ENCODE measurements at regions not wholly inside any gene's neighbourhood (a gene's known extent, or its start where the extent isn't known, plus 50 kb on each side); places are given as distances from the start of the nearest gene placed in this dataset.

DNA sequence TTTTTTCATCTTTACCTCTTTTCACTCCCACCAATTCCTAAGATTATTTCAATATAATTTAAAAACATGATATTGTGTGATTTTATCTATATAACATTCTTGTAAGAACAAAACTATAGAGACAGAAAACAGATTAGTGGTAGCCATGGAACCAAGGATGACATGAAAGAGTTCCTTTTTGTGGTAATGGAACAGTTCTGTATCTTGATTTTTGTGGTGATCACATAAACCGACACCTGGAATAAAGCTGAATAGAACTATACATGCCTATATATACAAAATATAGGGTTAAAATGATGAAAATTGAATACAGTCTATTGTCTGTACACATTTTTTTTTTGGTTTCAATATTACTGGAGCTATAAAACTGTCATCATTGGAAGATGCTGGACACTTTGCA lies 945.4 kb downstream of the SI start:
- TF ChIP-seq, protein P1, sequence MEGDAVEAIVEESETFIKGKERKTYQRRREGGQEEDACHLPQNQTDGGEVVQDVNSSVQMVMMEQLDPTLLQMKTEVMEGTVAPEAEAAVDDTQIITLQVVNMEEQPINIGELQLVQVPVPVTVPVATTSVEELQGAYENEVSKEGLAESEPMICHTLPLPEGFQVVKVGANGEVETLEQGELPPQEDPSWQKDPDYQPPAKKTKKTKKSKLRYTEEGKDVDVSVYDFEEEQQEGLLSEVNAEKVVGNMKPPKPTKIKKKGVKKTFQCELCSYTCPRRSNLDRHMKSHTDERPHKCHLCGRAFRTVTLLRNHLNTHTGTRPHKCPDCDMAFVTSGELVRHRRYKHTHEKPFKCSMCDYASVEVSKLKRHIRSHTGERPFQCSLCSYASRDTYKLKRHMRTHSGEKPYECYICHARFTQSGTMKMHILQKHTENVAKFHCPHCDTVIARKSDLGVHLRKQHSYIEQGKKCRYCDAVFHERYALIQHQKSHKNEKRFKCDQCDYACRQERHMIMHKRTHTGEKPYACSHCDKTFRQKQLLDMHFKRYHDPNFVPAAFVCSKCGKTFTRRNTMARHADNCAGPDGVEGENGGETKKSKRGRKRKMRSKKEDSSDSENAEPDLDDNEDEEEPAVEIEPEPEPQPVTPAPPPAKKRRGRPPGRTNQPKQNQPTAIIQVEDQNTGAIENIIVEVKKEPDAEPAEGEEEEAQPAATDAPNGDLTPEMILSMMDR (IDR thresholded peaks at IDR 0.05), result no peak
- intact Hi-C loops (cut with DNase I), result no loop called here
- Histone ChIP-seq H3K4me3 (no peak overlapping the region), H3K27ac (no peak overlapping the region), H3K36me3 (no peaks in the 10 kb centered on the region), H3K27me3 (no peaks in the 10 kb centered on the region), H3K9me3 (peaks cover 0 to 3% of the 10 kb centered on the region in 2 donors), H3K4me1 (no peaks in the 10 kb centered on the region)
- DNase-seq (no peak), ATAC-seq (no peak)

DNA sequence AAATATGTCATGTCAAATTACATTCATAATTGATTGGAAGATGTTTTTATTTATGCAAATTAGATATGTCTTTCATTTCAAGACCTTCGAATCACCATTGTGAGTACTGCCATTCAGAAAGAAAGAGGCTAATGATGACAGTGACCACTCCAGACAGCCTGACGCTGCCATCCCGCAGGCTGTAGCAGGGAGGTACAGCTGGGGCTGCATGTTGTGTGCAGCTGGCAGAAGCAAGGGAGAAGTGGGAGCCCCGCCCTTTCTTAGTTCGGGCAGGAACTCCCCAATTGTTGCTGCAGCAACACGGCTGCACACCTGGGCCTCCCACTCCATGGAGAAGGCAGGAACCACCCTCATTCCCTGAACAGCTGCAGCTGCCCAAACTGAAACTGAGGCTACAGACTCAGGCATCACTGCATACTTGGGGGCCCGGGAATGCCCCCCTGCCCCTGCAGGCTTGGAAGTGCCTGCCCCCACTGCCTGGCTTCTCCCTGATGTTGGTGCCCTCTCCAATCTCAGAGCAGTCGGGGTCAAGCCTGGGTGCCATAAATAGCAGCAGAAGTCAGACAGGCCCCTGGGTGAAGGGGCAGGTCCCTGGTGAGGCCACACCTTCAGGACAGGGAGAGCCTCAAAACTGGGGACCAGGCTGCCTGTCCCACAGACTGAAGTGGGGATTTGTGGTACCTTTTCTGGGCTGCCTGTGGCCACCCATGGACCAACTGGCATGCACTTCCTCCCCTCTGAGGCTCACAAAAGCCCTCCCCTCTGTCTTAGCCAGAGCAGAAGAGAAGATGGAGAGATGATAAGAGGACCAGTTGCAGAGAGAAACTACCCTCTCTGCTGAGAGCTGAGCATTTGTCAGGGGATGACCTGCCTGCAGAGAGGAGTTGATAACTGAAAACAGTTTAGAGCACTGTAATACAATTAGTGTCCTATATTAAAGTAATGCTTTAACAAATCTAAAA lies 964.6 kb downstream of the SI start:
- DNase-seq (no peak), ATAC-seq (no peak)
- peaks cover 0 to 14% of the 10 kb centered on the region in 2 donors for H3K9me3 ChIP-seq
- H3K4me3 ChIP-seq, result no peak overlapping the region
- no peaks in the 10 kb centered on the region for H3K36me3 ChIP-seq
- intact Hi-C loops (cut with DNase I), result no loop called here
- H3K27ac ChIP-seq, result no peak overlapping the region
- TF ChIP-seq, protein P1 (IDR thresholded peaks at IDR 0.05), result no peak
- no peaks in the 10 kb centered on the region for H3K4me1 ChIP-seq
- H3K27me3 ChIP-seq, result no peaks in the 10 kb centered on the region

DNA sequence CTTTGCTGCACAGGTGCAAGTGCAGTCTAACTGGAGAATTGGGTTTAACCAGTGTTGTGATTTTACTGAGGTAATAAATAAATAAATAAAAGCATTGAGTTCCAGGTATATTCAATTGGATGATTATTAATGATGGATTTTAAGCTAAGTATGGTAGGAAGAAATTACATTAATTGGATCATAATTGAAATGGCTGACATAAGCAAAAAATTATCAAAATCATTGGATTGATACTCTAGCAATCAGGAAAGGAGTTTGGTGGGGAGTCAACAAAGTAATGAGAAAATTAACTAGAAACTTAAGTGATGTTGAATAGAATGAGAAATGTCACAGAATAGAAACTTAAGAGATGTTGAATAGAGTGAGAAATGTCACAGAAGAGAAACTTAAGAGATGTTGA lies 981.9 kb downstream of the SI start:
- no peak for DNase-seq
- Histone ChIP-seq H3K36me3 (no peaks in the 10 kb centered on the region), H3K4me3 (no peak overlapping the region), H3K27me3 (no peaks in the 10 kb centered on the region), H3K9me3 (no peaks in the 10 kb centered on the region), H3K4me1 (no peaks in the 10 kb centered on the region), H3K27ac (no peak overlapping the region)
- ATAC-seq, result no peak
- TF ChIP-seq, protein P1 (IDR thresholded peaks at IDR 0.05), result no peak
- intact Hi-C loops (cut with DNase I), result no loop called here

DNA sequence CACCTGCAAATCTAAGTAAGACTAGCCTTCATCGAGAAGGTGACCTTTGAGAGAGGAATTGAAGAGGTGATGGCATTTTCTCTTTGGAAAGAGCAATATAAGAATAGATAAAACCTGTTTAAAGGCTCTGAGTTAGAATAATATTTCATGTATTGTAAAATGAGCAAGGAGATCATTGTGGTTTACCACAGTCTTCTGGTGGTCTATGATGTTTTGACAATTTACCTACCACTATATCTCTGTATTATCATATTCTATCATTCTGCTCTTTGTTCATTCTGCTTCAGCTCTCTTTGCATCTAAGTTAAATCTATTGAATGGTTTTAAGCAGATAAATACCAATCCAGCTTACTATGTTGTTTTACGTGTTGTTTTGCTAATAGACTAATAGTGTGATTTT lies 982.3 kb downstream of the SI start:
- Histone ChIP-seq H3K4me1 (no peaks in the 10 kb centered on the region), H3K36me3 (no peaks in the 10 kb centered on the region), H3K27me3 (no peaks in the 10 kb centered on the region), H3K9me3 (no peaks in the 10 kb centered on the region), H3K4me3 (no peak overlapping the region), H3K27ac (no peak overlapping the region)
- intact Hi-C loops (cut with DNase I), result no loop called here
- no peak for ATAC-seq
- DNase-seq, result no peak
- TF ChIP-seq, protein P1 (IDR thresholded peaks at IDR 0.05), result no peak

DNA sequence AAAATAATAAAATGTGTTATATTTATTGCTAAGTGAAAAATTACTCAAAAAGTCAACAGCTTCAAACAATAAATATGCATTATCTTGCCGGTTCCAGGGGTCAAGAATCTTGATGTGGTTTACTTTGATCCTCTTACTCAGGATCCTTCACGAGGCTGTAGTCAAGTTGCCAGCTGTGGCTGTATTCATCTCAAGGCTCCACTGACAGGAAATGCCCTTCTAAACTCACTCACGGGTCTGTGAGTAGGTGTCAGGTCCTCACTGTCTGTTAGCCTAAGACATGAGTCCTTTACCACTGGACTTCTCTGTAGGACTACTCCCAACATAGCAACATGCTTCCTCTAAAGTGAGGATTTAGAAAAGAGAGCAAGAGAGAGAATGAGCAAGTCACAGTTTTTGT lies 983.0 kb downstream of the SI start:
- intact Hi-C loops (cut with DNase I), result no loop called here
- H3K27ac ChIP-seq, result no peak overlapping the region
- H3K27me3 ChIP-seq, result no peaks in the 10 kb centered on the region
- TF ChIP-seq, protein P1 (IDR thresholded peaks at IDR 0.05), result no peak
- H3K36me3 ChIP-seq, result no peaks in the 10 kb centered on the region
- ATAC-seq, result no peak
- no peak for DNase-seq
- no peaks in the 10 kb centered on the region for H3K4me1 ChIP-seq
- no peak overlapping the region for H3K4me3 ChIP-seq
- H3K9me3 ChIP-seq, result no peaks in the 10 kb centered on the region

Data from left lung (tissue), 4 donors.